ENCODE measurements at regions not wholly inside any gene's neighbourhood (a gene's known extent, or its start where the extent isn't known, plus 50 kb on each side); places are given as distances from the start of the nearest gene placed in this dataset.

DNA sequence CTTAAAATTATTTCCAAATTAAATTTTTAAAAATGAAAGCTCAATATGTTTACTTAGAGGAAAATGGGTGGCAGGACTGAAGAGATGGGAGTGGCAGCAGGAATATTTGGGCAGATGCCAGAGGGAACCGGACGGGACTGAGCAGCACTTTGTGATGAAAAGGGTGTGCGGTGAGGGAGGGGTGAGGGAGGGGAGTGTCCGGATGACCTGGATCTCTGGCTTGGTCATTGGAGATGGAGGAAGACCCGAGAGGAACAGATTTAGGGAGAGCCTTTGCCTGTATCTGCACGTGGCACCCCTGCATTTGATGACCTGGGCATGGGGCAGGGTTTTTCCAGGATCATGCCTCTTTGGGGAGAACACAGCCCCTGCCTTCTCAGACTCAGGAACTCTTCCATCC, 201.1 kb upstream of the MVB12B start:
- no peak for DNase-seq (ENCODE audit: low read depth in 2 of 2)

DNA sequence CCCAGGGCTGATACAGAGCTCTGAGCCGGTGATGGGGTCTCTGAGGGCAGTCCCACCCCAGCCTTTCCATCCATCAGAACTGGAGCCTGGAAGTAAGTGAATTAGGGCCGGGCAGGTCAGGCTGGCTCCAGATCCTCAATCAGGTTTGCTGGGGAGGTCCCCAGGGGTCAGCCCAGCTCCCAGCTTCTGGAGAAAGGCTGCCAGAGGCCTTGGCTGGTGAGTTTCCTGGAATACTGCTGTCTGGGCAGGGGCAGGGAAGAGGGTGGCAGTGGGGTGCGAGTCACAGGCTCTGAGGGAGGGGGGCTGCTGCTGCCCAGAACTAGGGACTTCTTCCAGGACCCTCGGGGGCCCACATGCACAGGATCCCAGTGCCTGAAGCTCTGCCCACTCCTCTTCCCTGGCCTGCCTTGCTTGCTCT, 200.6 kb upstream of the MVB12B start:
- no peak for DNase-seq (ENCODE audit: low read depth in 2 of 2)

DNA sequence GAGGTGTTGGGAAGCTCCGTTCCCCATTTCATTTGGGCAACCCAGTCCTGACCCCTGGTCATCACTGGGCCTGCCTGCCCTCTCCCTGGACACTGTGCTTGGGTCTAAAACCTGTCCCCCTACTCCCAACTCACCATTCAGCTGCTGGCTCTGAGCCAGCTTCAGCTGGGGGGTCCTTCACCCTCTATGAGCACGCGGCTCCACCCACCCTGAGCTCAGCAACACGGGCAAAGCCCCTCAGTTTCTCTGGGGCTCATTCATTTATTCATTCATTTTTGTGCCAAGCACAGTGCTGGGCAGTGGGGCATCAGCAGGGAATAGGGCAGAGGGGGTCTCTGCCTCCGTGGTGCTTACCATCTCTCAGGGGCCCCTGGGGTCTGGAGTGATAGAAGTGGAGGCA, 199.8 kb upstream of the MVB12B start:
- DNase-seq (ENCODE audit: low read depth in 2 of 2), result no peak

DNA sequence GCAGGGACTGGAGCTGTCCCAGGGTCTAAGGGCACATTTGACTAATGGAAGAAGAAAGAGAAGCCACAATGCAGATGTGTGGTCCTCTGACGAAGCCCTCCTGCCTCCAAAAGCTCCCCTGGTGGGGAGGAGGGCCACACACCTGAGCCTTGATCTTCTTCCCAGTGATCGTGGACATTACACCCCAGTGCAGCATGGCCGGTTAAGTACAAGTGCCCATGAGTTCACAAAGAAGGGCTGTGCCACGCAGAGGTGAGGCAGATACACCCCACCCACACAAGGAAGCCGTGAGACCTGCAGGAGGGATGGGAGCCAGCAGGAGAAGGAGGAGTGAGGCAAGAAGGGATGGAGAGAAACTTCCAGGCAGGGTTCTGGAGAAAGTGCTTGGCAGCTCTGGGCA, 199.0 kb upstream of the MVB12B start:
- DNase-seq (ENCODE audit: low read depth in 2 of 2), result no peak

DNA sequence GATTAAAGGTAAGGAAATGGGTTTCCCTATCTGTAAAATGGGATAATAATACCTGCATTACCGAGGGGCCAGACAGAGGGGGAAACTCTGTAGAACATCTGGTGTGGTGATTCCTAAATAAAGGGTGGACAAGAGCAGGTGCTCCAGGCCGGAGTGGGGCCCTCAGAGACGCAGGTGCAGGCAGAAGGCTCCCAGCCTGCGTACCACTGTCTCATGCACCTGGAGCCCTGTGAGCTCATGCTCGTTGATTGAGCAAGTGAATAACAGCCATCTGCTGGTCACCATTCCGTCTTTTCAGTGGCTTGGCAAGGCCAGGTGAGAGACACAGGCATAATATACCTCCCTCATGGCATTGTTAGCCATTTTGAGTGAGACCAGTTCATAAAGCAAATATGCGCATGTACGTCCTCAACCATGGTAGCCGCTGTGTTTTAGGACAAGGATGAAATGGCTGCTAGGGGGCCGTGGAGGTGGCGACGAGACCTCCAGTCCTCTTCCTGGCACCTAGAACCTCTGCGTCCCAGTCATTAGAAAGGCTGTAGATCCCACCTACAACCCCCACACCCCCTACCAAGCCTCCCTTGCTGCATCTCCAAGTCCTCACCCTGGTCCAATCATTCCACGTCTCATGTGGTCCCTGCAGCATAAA, 198.0 kb upstream of the MVB12B start:
- DNase-seq (ENCODE audit: low read depth in 2 of 2), result no peak

DNA sequence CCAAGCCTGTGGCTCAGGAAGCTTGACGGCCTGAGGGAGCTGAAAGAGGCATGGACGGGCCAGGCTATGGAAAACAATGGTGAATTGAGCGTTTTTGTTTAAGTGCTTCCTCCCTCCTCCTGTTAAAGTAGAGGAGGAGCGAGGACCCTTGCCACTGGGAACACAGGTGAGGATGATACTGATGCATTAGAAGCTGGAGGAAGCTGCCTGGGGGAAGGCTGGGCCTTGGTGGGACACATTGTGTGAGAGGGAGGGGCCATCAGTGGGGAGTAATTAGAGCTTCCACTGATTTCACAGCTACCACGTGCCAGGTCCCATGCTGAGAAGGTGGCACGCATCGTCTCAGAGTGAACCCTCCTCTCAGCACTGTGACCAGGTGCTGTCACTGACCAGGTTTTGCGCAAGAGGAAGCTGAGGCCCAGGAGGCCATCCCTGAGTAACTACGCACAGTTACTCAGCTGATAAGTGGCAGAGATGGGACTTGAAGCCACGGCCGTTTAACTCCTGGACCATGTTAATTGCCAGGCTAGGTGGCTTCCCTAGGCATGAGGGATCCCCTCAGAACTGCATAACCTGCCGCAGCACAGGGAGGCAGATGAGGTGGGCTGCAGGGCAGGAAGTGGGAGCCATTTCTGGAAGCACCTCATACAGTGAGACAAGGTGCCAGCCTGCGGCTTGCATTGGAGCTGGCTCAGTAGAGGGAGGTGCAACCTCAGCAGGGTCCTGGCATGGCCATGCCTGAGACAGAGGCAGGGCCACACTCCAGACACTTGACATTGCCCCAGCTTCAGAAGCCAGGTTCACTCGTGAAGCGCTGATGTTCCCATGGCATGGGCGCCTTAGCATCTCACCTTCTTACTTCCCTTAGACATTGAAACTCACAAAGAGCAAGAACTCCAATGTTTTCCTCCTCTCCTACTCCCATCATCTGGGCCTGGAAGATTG, 195.3 kb upstream of the MVB12B start:
- DNase-seq (ENCODE audit: low read depth in 2 of 2), result no peak

DNA sequence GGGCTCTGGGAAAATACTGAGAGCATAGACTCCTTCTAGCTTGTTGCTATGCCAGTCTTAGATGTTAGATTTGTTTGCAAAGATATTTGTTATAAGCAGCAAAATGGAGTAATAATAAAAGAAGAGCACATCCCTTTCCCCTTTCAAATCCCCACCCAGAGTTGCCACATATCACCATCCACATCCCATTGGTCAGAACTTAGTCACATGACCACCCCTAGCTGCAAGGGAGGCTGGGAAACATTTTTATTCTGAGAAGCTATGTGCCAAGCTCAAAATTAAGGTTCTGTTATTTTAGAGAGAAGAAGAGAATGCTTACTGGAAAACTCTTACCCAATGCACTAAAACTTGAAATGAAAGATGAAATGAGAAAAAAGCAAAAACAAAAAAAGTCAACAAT, 193.9 kb upstream of the MVB12B start:
- DNase-seq (ENCODE audit: low read depth in 2 of 2), result no peak

DNA sequence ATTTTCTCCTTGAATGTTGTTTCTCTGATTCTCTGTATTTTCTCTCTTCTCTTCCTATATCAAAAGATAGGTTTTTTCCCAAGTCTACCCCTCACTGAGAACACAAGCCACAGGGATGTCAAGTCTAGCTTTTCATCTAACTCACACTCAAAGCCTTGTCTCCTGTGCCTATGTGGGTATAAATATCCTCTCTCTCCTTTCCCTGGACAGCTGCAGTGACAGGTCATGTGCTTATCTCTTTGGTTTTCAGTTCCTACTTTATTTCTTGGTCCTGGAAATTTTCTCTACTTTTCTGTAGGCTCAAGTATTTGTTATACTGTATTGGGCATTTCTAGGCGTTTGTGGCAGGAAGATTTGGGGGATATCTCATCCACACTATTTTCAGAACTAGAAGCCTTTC, 182.4 kb upstream of the MVB12B start:
- DNase-seq (ENCODE audit: low read depth in 2 of 2), result no peak

DNA sequence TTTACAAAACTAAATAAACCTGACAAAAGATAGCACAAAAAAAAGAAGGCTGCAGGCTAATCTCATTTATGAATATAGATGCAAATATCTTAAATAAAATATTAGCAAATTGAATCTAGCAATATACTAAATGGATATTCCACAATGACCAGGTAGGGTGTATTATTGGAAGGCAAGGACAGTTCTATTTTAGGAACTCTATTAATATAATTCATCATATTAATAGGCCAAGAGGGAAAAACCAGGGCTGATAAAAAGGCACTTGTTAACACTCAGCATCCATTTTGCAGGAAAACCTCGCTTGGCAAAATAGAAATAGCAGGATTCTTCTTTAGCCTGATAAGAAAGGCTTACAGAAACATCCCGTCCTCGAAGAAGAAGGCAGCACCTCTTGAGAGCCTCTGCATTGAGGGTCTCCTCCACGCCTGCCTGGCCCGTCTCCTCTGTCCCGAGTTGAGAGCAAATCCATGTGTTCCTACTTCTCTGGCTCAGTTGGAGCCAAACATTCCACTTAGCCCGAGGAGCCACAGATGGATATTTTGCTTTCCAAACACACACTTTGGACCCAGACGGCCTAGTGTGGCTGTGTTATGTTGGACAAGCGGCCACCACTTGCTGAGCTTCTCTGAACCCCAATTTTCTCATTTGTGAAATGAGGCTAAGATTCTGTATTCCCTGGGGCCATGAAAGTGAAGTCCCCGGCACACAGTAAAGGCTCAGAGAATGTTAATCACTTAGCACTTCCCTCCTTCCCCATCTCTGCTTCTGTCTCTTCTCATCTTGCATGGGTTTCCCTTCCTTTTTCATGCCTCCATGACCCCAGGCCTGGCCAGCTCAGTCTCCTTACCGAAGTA, 181.8 kb upstream of the MVB12B start:
- no peak for DNase-seq (ENCODE audit: low read depth in 2 of 2)

DNA sequence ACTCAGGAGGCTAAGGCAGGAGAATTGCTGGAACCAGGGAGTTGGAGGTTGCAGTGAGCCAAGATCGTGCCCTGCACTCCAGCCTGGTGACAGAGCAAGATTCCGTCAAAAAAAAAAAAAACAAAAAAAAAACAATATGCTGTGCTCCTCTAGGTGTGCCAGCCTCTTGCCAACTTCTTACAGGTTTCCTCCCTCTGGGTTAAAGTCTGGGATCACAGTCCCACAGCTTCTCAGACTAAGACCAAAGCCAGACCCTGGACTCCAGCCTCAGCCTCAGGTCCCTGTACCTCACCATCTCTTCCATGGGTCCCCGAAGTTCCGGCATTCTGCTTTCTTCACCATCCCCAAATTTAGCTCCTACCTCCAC, 180.8 kb upstream of the MVB12B start:
- no peak for DNase-seq (ENCODE audit: low read depth in 2 of 2)

DNA sequence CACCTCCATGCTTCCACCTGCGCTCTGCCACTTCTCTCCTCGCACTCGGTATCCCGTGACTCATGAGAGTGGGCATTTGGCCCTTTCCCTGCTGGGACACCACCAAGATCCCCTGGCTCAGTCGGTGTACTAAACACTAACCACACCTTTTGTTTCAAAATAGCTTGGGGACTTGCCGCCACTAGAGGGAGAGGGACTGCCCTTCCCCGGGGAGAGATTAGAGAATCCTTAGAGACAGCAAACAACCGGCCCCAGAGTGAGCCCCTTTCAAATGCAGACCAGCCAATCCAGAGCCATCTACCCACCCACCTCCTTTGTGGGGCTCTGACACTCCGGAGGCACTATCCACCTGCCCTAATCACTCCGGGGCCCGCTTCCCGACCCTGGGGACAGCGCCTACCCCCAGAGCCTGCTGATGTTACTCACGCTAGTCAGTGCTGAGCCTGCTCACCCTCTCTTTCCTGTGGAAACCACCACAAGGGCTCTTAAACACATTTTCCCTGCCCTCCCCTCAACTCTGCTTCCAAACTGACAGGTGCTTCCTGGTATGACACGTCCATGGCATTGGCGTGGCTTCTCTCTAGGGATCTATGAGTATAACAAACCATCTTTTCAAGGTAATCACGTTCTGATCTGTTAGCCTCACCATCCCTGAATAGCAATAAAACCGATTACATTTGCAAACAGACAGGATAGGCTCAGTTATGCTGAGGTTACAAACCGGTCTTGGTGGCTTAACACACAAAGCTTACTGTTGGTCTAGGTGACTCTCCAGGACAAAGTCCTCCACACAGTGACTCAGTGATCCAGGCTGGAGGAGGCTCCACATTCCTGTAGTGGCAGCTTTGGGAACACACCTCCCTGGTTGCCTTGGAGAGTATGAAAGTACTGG, 180.1 kb upstream of the MVB12B start:
- DNase-seq (ENCODE audit: low read depth in 2 of 2), result peak in 1 of 2 donors; percentile 1

DNA sequence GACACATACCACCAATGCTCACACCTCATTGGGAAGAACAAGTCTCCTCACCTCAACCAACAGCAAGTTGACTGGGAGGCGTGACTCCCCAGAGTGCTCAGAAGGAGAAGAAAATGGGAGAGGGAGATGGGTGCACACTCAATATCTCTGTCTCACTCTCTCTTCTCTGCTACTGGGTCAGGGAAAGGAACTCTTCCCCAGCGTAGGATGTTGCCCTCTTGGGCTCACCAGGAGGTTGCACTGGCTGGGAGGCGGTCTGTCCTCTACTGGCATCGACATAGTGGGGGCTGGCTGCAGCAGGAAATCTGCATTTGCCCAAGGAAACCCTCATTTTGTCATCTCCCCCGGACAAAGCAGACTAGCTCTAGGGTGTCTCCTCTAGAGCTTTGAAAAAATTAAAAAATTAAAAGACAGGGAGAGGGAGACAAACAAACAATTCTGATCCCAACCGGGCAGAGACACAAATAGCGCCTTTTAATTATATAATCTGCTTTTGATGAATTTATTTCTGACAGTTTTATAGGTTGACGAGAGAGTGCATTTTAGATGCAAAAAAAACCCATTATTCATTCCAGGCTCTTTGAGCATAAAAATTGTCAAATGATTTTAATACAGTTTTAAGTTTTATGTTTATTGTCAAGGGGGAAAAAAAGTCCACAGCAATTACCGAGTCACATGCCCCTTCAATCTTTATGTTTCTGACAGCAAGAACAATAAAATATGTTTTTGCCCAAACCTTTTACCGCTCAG, 179.3 kb upstream of the MVB12B start:
- no peak for DNase-seq (ENCODE audit: low read depth in 2 of 2)

DNA sequence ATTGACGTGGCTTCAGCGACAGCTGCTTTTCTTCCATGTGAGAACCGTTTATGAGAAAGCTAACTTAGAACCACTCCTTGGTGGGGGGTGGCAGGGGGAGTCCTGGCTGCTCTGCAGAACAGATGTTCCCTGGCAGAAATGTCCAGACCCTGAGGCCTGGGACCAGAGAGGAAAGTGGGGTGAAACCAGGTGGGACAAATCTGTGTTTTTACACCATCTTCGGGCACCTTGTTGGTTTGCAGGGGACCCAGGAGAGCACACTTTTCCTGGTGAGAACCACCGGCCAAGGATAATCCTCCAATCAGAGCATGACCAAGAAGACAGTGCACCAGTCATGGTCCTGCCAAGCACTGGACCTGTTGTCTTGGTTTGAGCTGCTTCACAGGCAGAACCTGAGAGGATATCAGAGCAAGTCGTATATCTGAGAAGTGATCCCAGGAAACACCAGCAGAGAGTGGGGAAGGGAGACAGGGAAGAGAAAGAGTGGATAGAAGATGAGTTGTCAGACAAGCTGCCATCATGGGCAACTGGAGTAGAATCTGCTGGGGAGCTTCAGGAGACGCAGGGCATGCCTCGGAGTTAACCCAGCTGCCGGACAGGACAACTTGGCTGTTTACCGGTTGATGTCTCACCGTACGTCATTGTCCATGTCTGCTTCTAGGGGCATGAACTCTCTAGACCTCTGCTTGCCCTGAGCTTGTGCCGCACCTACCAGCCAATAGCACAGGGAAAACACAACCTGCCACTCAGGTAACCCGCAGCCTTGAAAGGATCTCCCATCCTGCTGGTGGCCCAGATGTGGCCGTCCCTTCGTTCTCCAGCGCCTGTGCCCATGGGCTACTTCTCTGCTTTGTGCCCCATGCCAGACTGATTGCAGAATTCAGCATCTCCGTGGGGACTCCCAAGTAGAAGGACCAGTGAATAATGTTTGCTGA, 178.4 kb upstream of the MVB12B start:
- no peak for DNase-seq (ENCODE audit: low read depth in 2 of 2)

DNA sequence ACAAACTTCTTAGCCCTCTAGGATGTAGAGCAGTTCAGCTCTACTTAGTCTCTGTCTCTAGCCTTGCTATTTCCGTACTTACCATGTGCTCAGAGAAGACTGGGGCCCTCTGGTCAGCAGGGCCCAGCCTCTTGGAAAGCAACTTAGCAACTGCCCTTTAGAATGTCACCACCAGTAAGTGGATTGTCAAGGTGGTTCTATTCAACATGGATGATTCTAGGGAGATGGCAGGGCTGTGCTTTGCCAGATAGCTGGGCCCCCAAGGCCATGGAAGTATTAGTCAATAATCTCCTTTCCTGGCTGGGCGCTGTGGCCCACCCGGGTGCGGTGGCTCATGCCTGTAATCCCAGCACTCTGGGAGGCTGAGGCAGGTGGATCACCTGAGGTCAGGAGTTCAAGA, 177.6 kb upstream of the MVB12B start:
- DNase-seq (ENCODE audit: low read depth in 2 of 2), result no peak

DNA sequence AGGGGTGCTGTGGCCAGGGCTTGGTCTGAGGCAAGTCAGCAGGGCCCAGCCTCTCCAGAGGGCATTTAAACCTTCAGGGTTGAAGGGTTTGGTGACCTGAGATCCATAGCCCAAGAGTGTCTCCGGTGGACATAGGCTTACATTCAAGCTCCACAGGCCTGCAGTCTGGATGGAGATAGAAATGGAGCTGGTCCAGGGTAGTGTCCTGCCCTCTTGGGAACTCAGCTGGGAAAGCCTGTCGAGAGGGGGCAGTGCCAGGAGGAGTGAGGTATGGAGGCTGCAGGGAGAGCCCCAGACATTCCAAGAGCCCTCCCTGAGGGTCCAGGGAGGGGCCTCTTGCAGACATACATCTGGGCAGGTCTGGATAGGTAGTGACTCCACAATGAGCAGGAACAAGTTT, 177.0 kb upstream of the MVB12B start:
- DNase-seq (ENCODE audit: low read depth in 2 of 2), result no peak

DNA sequence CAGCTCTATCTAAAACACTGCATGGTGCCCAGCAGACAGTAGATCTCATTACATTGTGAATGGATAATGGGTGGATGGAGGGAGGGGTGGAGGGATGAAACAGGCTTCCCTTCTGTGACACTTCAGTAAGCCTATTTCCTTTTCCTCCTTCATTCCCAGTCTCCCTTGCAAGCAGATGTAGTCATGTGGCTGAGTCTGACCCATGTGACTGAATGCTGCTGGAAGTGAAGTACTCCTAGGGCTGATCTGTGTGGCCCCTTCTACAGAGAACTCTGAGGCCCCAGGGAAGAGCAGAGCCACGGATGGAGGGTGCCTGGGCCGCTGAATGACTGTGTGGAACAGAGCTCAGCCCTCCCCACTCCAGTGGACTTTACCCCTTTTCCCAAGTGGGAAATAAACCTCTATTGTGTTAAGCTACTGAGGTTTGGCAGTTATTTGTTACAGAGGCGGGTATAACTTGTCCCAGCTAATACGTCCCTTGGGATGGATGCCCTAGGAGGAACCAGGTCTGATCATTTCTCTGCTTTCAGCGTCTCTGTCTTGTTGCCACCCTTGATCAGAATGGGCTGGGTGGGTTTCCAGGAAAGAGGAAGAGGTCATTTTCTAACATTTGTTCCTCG, 176.1 kb upstream of the MVB12B start:
- no peak for DNase-seq (ENCODE audit: low read depth in 2 of 2)

DNA sequence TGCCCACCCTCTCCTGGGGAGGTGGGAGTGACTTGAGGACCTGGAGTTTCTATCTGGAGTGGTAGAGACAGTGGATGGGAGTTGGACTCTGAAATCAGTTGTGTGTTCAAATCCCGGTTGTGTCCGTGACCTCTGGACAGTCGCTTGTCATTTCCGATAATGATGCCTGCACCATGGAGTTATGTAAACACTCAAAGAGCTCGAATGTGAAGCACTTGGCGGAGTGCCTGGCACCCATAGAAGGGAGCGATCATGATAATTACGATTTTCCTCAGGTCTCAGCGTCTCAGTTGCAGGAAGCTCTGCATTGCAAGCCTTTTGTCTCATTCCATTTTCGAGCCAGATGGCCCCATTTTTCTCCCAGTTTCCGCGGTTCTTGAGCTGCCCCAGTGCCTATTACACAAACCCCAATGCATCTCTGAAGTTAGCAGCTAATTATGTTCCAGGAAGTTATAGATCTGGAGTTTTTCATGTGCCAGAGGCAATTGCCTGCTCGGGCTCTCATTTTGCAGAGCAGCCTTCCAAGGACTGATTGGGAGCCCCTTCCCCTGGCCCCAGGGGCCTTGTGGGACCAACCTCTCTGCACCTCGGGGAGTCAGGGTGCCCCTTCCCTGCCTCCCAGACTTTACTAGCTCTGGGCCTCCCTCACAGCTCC, 175.5 kb upstream of the MVB12B start:
- DNase-seq (ENCODE audit: low read depth in 2 of 2), result no peak

DNA sequence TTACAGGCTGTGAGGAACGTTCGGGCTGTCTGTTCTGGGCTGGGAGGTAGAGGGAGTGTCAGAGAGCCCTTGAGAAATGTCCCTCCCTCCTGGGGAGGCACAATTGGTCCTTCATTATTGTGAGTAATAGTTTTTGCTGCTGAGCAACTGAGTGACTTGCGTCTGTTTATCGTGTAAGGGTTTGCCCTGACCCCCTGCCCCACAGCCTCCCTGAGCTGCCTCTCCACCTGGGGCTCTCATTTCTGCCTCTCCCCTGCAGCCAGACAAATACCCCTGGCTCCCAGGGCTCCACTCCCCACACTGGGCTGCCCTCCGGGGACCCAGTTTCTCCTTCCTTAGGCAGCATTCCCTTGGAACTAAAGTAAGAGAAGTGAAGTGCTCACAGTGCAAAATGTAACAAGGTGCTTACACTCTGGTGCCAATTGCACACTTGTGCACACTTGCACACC, 174.9 kb upstream of the MVB12B start:
- DNase-seq (ENCODE audit: low read depth in 2 of 2), result no peak

All from stimulated activated CD8-positive, alpha-beta memory T cell treated with anti-CD3 and anti-CD28 coated beads, Interleukin-2, amount 100 ng/mL, for 48 hours (primary cell).